MM.1S (cell line): ENCODE measurements at regions not wholly inside any gene's neighbourhood (a gene's known extent, or its start where the extent isn't known, plus 50 kb on each side); places are given as distances from the start of the nearest gene placed in this dataset.

ENCODE experiments used
- CTCF ChIP-seq: fragments of 300-600 bp; sonication (generic); IDR thresholded peaks from 2 replicates; pipeline ENCODE4 v1.5.1; 2016; ENCODE audit warnings: antibody characterized with exemption, low read length, mixed read lengths
- EZH2 ChIP-seq: fragments of 300-600 bp; sonication (generic); optimal IDR thresholded peaks from 2 replicates; pipeline ENCODE3; 2017; ENCODE audit warnings: low read depth, mild to moderate bottlenecking, antibody characterized with exemption, low read length, mixed read lengths
- EZH2phosphoT487 ChIP-seq: fragments of 300-600 bp; sonication (generic); IDR thresholded peaks from 2 replicates; pipeline ENCODE4 v1.6.1; 2018; ENCODE audit warnings: antibody characterized with exemption, low read length

- TF ChIP-seq EZH2phosphoT487, result no peak
- no peak for TF ChIP-seq EZH2
- TF ChIP-seq CTCF, result no peak
Observed at GRCh38 chr13:26919732-26920131, 159.1 kb upstream of the GPR12 start.
